ENCODE measurements at regions not wholly inside any gene's neighbourhood (a gene's known extent, or its start where the extent isn't known, plus 50 kb on each side); places are given as distances from the start of the nearest gene placed in this dataset.

GRCh38 chr17:14458724-14459123, 157.8 kb downstream of the HS3ST3B1 start:
- no peak for TF ChIP-seq CTCF (IDR thresholded peaks at IDR 0.05; ENCODE audit: control insufficient read depth, insufficient read depth, low read depth, low read length, missing control alignments)
- no peak for DNase-seq (ENCODE audit: low read depth)
- no peak overlapping the region for H3K4me3 ChIP-seq (ENCODE audit: control insufficient read depth, low read depth, low read length)

GRCh38 chr17:14454746-14455145, 153.9 kb downstream of the HS3ST3B1 start:
- no peak for DNase-seq (ENCODE audit: low read depth)
- no peak for TF ChIP-seq CTCF (IDR thresholded peaks at IDR 0.05; ENCODE audit: control insufficient read depth, insufficient read depth, low read depth, low read length, missing control alignments)
- H3K4me3 ChIP-seq (ENCODE audit: control insufficient read depth, low read depth, low read length) = no peak overlapping the region

GRCh38 chr17:14452856-14453255, 152.0 kb downstream of the HS3ST3B1 start:
- no peak for DNase-seq (ENCODE audit: low read depth)
- H3K4me3 ChIP-seq (ENCODE audit: control insufficient read depth, low read depth, low read length) = no peak overlapping the region
- TF ChIP-seq CTCF (IDR thresholded peaks at IDR 0.05; ENCODE audit: control insufficient read depth, insufficient read depth, low read depth, low read length, missing control alignments) = no peak

- H3K4me3 ChIP-seq (ENCODE audit: control insufficient read depth, low read depth, low read length) = no peak overlapping the region
- TF ChIP-seq CTCF (IDR thresholded peaks at IDR 0.05; ENCODE audit: control insufficient read depth, insufficient read depth, low read depth, low read length, missing control alignments) = no peak
- no peak for DNase-seq (ENCODE audit: low read depth)
These were observed 150.9 kb downstream of the HS3ST3B1 start for GRCh38 chr17:14451729-14452191.

- no peak for TF ChIP-seq CTCF (IDR thresholded peaks at IDR 0.05; ENCODE audit: control insufficient read depth, insufficient read depth, low read depth, low read length, missing control alignments)
- no peak for DNase-seq (ENCODE audit: low read depth)
- no peak overlapping the region for H3K4me3 ChIP-seq (ENCODE audit: control insufficient read depth, low read depth, low read length)
These were observed 147.9 kb downstream of the HS3ST3B1 start for GRCh38 chr17:14448818-14449217.

- TF ChIP-seq CTCF (IDR thresholded peaks at IDR 0.05; ENCODE audit: control insufficient read depth, insufficient read depth, low read depth, low read length, missing control alignments) = no peak
- DNase-seq (ENCODE audit: low read depth) = no peak
- H3K4me3 ChIP-seq (ENCODE audit: control insufficient read depth, low read depth, low read length) = no peak overlapping the region
These were observed 145.9 kb downstream of the HS3ST3B1 start for GRCh38 chr17:14446825-14447224.

GRCh38 chr17:14444915-14445314, 144.0 kb downstream of the HS3ST3B1 start:
- no peak for TF ChIP-seq CTCF (IDR thresholded peaks at IDR 0.05; ENCODE audit: control insufficient read depth, insufficient read depth, low read depth, low read length, missing control alignments)
- no peak for DNase-seq (ENCODE audit: low read depth)

More at GRCh38 chr17:14444915-14445314, 144.0 kb downstream of the HS3ST3B1 start:
- H3K4me3 ChIP-seq (ENCODE audit: control insufficient read depth, low read depth, low read length) = no peak overlapping the region
